ENCODE measurements at regions not wholly inside any gene's neighbourhood (a gene's known extent, or its start where the extent isn't known, plus 50 kb on each side); places are given as distances from the start of the nearest gene placed in this dataset.

GRCh38 chr3:176968631-176969030, 228.7 kb downstream of the TBL1XR1 start (continued):
- TF ChIP-seq TCF7L2 (IDR thresholded peaks at IDR 0.05; ENCODE audit: low read depth, low read length) = no peak
- TF ChIP-seq CBX5 (IDR thresholded peaks at IDR 0.05; ENCODE audit: borderline replicate concordance, low read depth) = no peak
- no peak for TF ChIP-seq ZBTB12 (CRISPR knock-in tag; IDR thresholded peaks at IDR 0.05)
- TF ChIP-seq SNAPC5 (CRISPR knock-in tag; IDR thresholded peaks at IDR 0.05) = no peak

GRCh38 chr3:176967522-176967921, 229.8 kb downstream of the TBL1XR1 start:
- CTCF ChIA-PET (ENCODE audit: low intra/inter-chr PET ratio) = no interaction called here
- Histone ChIP-seq H3K9ac (ENCODE audit: insufficient read depth in 1 of 2, low read depth in 2 of 2, low read length in 2 of 2) (no peak overlapping the region), H2AFZ (ENCODE audit: low read depth, low read length) (no peak overlapping the region), H3K27ac (ENCODE audit: extremely low read depth, low read depth, low read length) (no peak overlapping the region), H4K20me1 (replicated peaks; ENCODE audit: control insufficient read depth, insufficient read depth, low read length) (no peaks in the 10 kb centered on the region), H3K36me3 (ENCODE audit: control insufficient read depth, insufficient read depth, low read length) (no peaks in the 10 kb centered on the region), H3K9me1 (ENCODE audit: control insufficient read depth, insufficient read depth, low read length) (no peaks in the 10 kb centered on the region), H3K27me3 (ENCODE audit: control insufficient read depth in 2 of 2, insufficient read depth in 2 of 2, low read length in 2 of 2) (no peaks in the 10 kb centered on the region), H3K4me1 (replicated peaks in 1 of 2; ENCODE audit: control insufficient read depth in 2 of 2, insufficient read depth in 2 of 2, low read length in 2 of 2) (no peaks in the 10 kb centered on the region), H3K4me3 (no peak overlapping the region), H3K9me3 (replicated peaks; ENCODE audit: control insufficient read depth, insufficient read depth, low read depth, low read length) (no peaks in the 10 kb centered on the region), H3K79me2 (ENCODE audit: control insufficient read depth, insufficient read depth, low read length) (no peaks in the 10 kb centered on the region), H3K4me2 (ENCODE audit: insufficient read depth, low read length) (no peak overlapping the region)
- BruUV-seq (replicated peaks) = no TSS peak
- intact Hi-C loops (cut with micrococcal nuclease) (loop anchor here (10.0 kb wide), 1 partner anchor 217 kb away; no protein-coding TSS in a partner anchor), in situ Hi-C loops (cut with MboI) (no loop called here)
- POLR2A ChIA-PET = interaction anchor here (0.9 kb wide), 1 partner anchor 11 kb away, joined by 4 read pairs; no protein-coding TSS in a partner anchor
- ATAC-seq (no peak), FAIRE-seq (no peak), DNase-seq (ENCODE audit: extremely low read depth in 1 of 4, low spot score in 3 of 4) (no peak)
- WGBS (ENCODE audit: insufficient coverage, low coverage, missing lambda C conversion rate) = 2% methylated on average over 3 of the region's 3 CpGs
- TF ChIP-seq ETS1 (conservative IDR thresholded peaks at IDR 0.05; ENCODE audit: control insufficient read depth, low read depth, low read length) = no peak
- no peak for TF ChIP-seq ESRRB (CRISPR knock-in tag; IDR thresholded peaks at IDR 0.05; ENCODE audit: borderline replicate concordance)
- no peak for TF ChIP-seq ZNF23 (CRISPR knock-in tag; IDR thresholded peaks at IDR 0.05)
- TF ChIP-seq RBM15 (IDR thresholded peaks at IDR 0.05; ENCODE audit: insufficient read depth, low read length) = no peak
- no peak for TF ChIP-seq MYNN (IDR thresholded peaks at IDR 0.05)
- TF ChIP-seq MYNN (CRISPR knock-in tag; IDR thresholded peaks at IDR 0.05) = no peak
- TF ChIP-seq SRSF3 (IDR thresholded peaks at IDR 0.05; ENCODE audit: insufficient read depth, low read length) = no peak
- no peak for TF ChIP-seq ILK (tag; IDR thresholded peaks at IDR 0.05; ENCODE audit: borderline replicate concordance, low read depth)
- no peak for TF ChIP-seq ZNF121 (CRISPR knock-in tag; conservative IDR thresholded peaks at IDR 0.05)
- no peak for TF ChIP-seq DEAF1 (CRISPR knock-in tag; IDR thresholded peaks at IDR 0.05)
- no peak for TF ChIP-seq SMAD3 (CRISPR knock-in tag; conservative IDR thresholded peaks at IDR 0.05)
- TF ChIP-seq NR2F6 (CRISPR knock-in tag; IDR thresholded peaks at IDR 0.05) = no peak
- TF ChIP-seq SP2 (IDR thresholded peaks at IDR 0.05; ENCODE audit: extremely low read depth, low read depth, low read length, poor library complexity, severe bottlenecking) = no peak
- TF ChIP-seq GTF2B (IDR thresholded peaks at IDR 0.05; ENCODE audit: extremely low read depth, insufficient read length) = no peak

All from K562 (cell line).